ENCODE measurements at regions not wholly inside any gene's neighbourhood (a gene's known extent, or its start where the extent isn't known, plus 50 kb on each side); places are given as distances from the start of the nearest gene placed in this dataset.

DNA sequence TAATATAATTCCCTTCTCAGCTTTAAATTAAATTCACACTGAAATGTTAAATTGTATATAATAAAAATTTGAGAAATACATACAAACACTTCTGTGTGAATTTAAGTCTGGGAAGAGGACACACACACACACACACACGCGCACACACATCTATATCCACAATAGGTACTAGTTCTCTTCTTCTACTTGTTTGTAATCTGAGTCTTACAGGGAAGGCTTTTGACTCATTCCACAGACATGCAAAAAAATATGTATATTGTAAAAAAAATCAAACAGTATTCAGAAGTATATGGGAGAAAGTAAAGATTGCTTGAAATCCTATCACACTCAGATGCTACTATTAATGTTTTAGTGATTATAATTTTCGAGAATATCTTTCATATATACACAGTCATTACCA, 276.2 kb downstream of the MDFIC start:
- no peaks in the 10 kb centered on the region for H3K36me3 ChIP-seq
- no peak overlapping the region for H3K27ac ChIP-seq
- no peaks in the 10 kb centered on the region for H3K9me3 ChIP-seq
- WGBS, 2 donors, result 93 to 95% methylated on average over 3 of the region's 3 CpGs
- intact Hi-C loops (cut with DNase I), result no loop called here
- H3K4me1 ChIP-seq, result no peaks in the 10 kb centered on the region
- H3K27me3 ChIP-seq, result no peaks in the 10 kb centered on the region
- TF ChIP-seq CTCF (IDR thresholded peaks at IDR 0.05) (no peak), POLR2A (IDR thresholded peaks at IDR 0.05) (no peak)
- DNase-seq, result no peak
- no peak overlapping the region for H3K4me3 ChIP-seq (replicated peaks in 1 of 3)

DNA sequence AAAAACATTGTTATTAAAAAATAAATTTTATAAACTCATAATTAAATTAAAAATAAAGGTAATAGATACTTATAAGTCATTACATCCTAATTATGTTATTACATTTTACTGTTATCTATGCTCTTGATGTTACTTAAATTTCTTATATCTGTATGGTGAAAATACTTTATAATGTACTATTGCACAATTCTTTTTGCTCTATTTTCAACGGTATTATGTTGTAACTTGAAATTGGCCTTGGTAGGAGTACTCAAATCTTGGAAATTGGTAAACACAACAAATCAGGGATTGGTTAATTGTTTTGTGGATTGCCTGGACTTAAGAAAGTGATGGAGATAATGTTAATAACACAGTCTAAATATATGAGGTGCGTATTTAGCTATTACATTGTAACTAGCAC, 273.3 kb downstream of the MDFIC start:
- WGBS, 2 donors, result 91 to 95% methylated on average over 2 of the region's 2 CpGs
- no peak for DNase-seq
- no peak overlapping the region for H3K27ac ChIP-seq
- no peak overlapping the region for H3K4me3 ChIP-seq (replicated peaks in 1 of 3)
- H3K9me3 ChIP-seq, result no peaks in the 10 kb centered on the region
- no peaks in the 10 kb centered on the region for H3K36me3 ChIP-seq
- no peaks in the 10 kb centered on the region for H3K27me3 ChIP-seq
- no peaks in the 10 kb centered on the region for H3K4me1 ChIP-seq
- intact Hi-C loops (cut with DNase I), result no loop called here
- TF ChIP-seq CTCF (IDR thresholded peaks at IDR 0.05) (no peak), POLR2A (IDR thresholded peaks at IDR 0.05) (no peak)

GRCh38 chr7:115191526-115191925, 269.6 kb downstream of the MDFIC start:
- intact Hi-C loops (cut with DNase I), result no loop called here
- DNase-seq, result no peak
- TF ChIP-seq POLR2A (IDR thresholded peaks at IDR 0.05) (no peak), CTCF (IDR thresholded peaks at IDR 0.05) (no peak)
- no peak overlapping the region for H3K4me3 ChIP-seq (replicated peaks in 1 of 3)
- WGBS, 2 donors, result 61 to 63% methylated on average over 2 of the region's 2 CpGs
- no peaks in the 10 kb centered on the region for H3K27me3 ChIP-seq
- H3K36me3 ChIP-seq, result no peaks in the 10 kb centered on the region
- H3K4me1 ChIP-seq, result no peaks in the 10 kb centered on the region
- no peaks in the 10 kb centered on the region for H3K9me3 ChIP-seq
- H3K27ac ChIP-seq, result no peak overlapping the region

- intact Hi-C loops (cut with DNase I), result no loop called here
- no peak for DNase-seq
- Histone ChIP-seq H3K36me3 (no peaks in the 10 kb centered on the region), H3K4me1 (peaks cover 7 to 14% of the 10 kb centered on the region in 2 donors), H3K4me3 (replicated peaks in 1 of 3) (no peak overlapping the region), H3K27ac (peak overlapping the region in 1 of 3 donors; percentile 26), H3K9me3 (no peaks in the 10 kb centered on the region), H3K27me3 (no peaks in the 10 kb centered on the region)
- TF ChIP-seq CTCF (IDR thresholded peaks at IDR 0.05) (no peak), POLR2A (IDR thresholded peaks at IDR 0.05) (no peak)
- 94 to 97% methylated on average over 5 of the region's 5 CpGs for WGBS, 2 donors
Observed at GRCh38 chr7:115183431-115184057, 261.6 kb downstream of the MDFIC start.

- no peaks in the 10 kb centered on the region for H3K27me3 ChIP-seq
- H3K9me3 ChIP-seq, result no peaks in the 10 kb centered on the region
- 5 to 12% methylated on average over 2 of the region's 2 CpGs for WGBS, 2 donors
- peaks cover 10 to 23% of the 10 kb centered on the region in 2 donors for H3K4me1 ChIP-seq
- no peak overlapping the region for H3K4me3 ChIP-seq (replicated peaks in 1 of 3)
- TF ChIP-seq POLR2A (IDR thresholded peaks at IDR 0.05) (no peak), CTCF (IDR thresholded peaks at IDR 0.05) (no peak)
- intact Hi-C loops (cut with DNase I), result no loop called here
- DNase-seq, result peak; percentile 29 to 35
- H3K36me3 ChIP-seq, result no peaks in the 10 kb centered on the region
- peak overlapping the region; percentile 57 to 79 (median 77) for H3K27ac ChIP-seq
Observed at GRCh38 chr7:115178835-115179234, 256.9 kb downstream of the MDFIC start.
